HEK293 (cell line): ENCODE measurements at regions not wholly inside any gene's neighbourhood (a gene's known extent, or its start where the extent isn't known, plus 50 kb on each side); places are given as distances from the start of the nearest gene placed in this dataset.

Experiments used
- CTCF ChIA-PET: fragments of 350-600 bp; formaldehyde crosslinking; extraction: SDS; loops from one replicate; lab custom pipeline; 2021; ENCODE audit warnings: antibody characterized with exemption; lab: Yijun Ruan, JAX
- POLR2A ChIA-PET: fragments of 300-600 bp; formaldehyde crosslinking; extraction: SDS; loops from one replicate; lab custom pipeline; 2020; ENCODE audit warnings: antibody characterized with exemption, inconsistent platforms; lab: Yijun Ruan, JAX
- H3K27ac ChIP-seq: fragments of 200-500 bp; sonication (Bioruptor generic); 2 replicates; pipeline ENCODE4 v1.5.1; 2014; ENCODE audit warnings: low read depth, low read length, control low read depth, inconsistent platforms; ENCODE audit errors: extremely low read depth
- H3K36me3 ChIP-seq, 2 experiments: fragments of 200-500 bp in 1 of 2; sonication (Bioruptor generic) in 1 of 2; 1 replicate in 1 of 2; 2 replicates in 1 of 2; pipeline ENCODE4 v1.5.1; 2014 to 2017; ENCODE audit warnings: inconsistent platforms in 2 of 2, low read length in 2 of 2; ENCODE audit not compliant: control insufficient read depth in 2 of 2, insufficient read depth in 1 of 2
- H3K4me1 ChIP-seq: fragments of 200-500 bp; sonication (Bioruptor generic); 2 replicates; pipeline ENCODE4 v1.5.1; 2014; ENCODE audit warnings: mild to moderate bottlenecking, low read length, inconsistent platforms; ENCODE audit not compliant: control insufficient read depth, insufficient read depth
- H3K4me3 ChIP-seq: 2 replicates; pipeline ENCODE4 v1.5.1; 2011; ENCODE audit warnings: low read depth, mild to moderate bottlenecking, control low read depth, low read length, moderate library complexity
- H3K9me3 ChIP-seq: fragments of 200-500 bp; sonication (Bioruptor generic); 2 replicates; pipeline ENCODE4 v1.5.1; 2014; ENCODE audit warnings: low read depth, low read length, inconsistent platforms; ENCODE audit not compliant: control insufficient read depth, insufficient read depth
- ELK4 ChIP-seq: IDR thresholded peaks from 2 replicates; pipeline ENCODE4 v1.6.1; 2011; ENCODE audit warnings: mild to moderate bottlenecking, low read depth, low read length, borderline replicate concordance
- FEZF1 ChIP-seq: fragments of 450-650 bp; formaldehyde crosslinking; IDR thresholded peaks from 2 replicates; pipeline ENCODE4 v1.5.1; 2016; ENCODE audit warnings: missing biosample characterization, missing genetic modification characterization
- GLI2 ChIP-seq: fragments of 450-650 bp; formaldehyde crosslinking; IDR thresholded peaks from 2 replicates; pipeline ENCODE4; 2017; ENCODE audit warnings: missing biosample characterization, missing genetic modification characterization, low read depth, borderline replicate concordance
- KLF16 ChIP-seq: fragments of 450-650 bp; formaldehyde crosslinking; IDR thresholded peaks from 2 replicates; pipeline ENCODE4 v1.5.1; 2017; ENCODE audit warnings: missing biosample characterization, missing genetic modification characterization
- MYNN ChIP-seq: fragments of 450-650 bp; formaldehyde crosslinking; IDR thresholded peaks from 2 replicates; pipeline ENCODE4 v1.5.1; 2016; ENCODE audit warnings: missing biosample characterization, missing genetic modification characterization, borderline replicate concordance
- SCRT2 ChIP-seq: fragments of 450-650 bp; formaldehyde crosslinking; IDR thresholded peaks from 2 replicates; pipeline ENCODE4 v1.5.1; 2016; ENCODE audit warnings: missing biosample characterization, missing genetic modification characterization
- SETDB1 ChIP-seq: IDR thresholded peaks from one replicate; pipeline ENCODE4 v1.6.1; 2017; ENCODE audit warnings: mild to moderate bottlenecking, low read length, moderate library complexity, mixed read lengths; ENCODE audit not compliant: insufficient read length
- YY1 ChIP-seq: fragments of 450-650 bp; formaldehyde crosslinking; IDR thresholded peaks from 2 replicates; pipeline ENCODE4 v1.5.1; 2018; ENCODE audit warnings: missing biosample characterization, missing genetic modification characterization
- ZBTB26 ChIP-seq: fragments of 450-650 bp; formaldehyde crosslinking; optimal IDR thresholded peaks from 2 replicates; pipeline ENCODE3; 2016; ENCODE audit warnings: missing biosample characterization, mild to moderate bottlenecking, missing genetic modification characterization
- ZBTB49 ChIP-seq: fragments of 450-650 bp; formaldehyde crosslinking; IDR thresholded peaks from 2 replicates; pipeline ENCODE4 v1.5.1; 2016; ENCODE audit warnings: missing biosample characterization, missing genetic modification characterization, low read depth
- ZFP3 ChIP-seq: fragments of 450-650 bp; formaldehyde crosslinking; IDR thresholded peaks from 2 replicates; pipeline ENCODE4 v1.5.1; 2016; ENCODE audit warnings: low read depth, missing biosample characterization, missing genetic modification characterization
- ZNF10 ChIP-seq: fragments of 450-650 bp; formaldehyde crosslinking; IDR thresholded peaks from 2 replicates; pipeline ENCODE4 v1.5.1; 2017; ENCODE audit warnings: missing biosample characterization, missing genetic modification characterization
- ZNF112 ChIP-seq: fragments of 450-650 bp; formaldehyde crosslinking; IDR thresholded peaks from 2 replicates; pipeline ENCODE4 v1.5.0; 2017; ENCODE audit warnings: missing biosample characterization, missing genetic modification characterization
- ZNF121 ChIP-seq: fragments of 450-650 bp; formaldehyde crosslinking; IDR thresholded peaks from 2 replicates; pipeline ENCODE4 v1.5.1; 2016; ENCODE audit warnings: missing biosample characterization, missing genetic modification characterization
- ZNF140 ChIP-seq: fragments of 450-650 bp; formaldehyde crosslinking; IDR thresholded peaks from 2 replicates; pipeline ENCODE4 v1.5.1; 2016; ENCODE audit warnings: missing biosample characterization, missing genetic modification characterization
- ZNF19 ChIP-seq: fragments of 450-650 bp; formaldehyde crosslinking; IDR thresholded peaks from 2 replicates; pipeline ENCODE4; 2016; ENCODE audit warnings: missing biosample characterization, missing genetic modification characterization, low read depth
- ZNF223 ChIP-seq: fragments of 450-650 bp; formaldehyde crosslinking; IDR thresholded peaks from 2 replicates; pipeline ENCODE4 v1.5.1; 2016; ENCODE audit warnings: missing biosample characterization, missing genetic modification characterization
- ZNF239 ChIP-seq: fragments of 450-650 bp; formaldehyde crosslinking; IDR thresholded peaks from 2 replicates; pipeline ENCODE4 v1.5.1; 2016; ENCODE audit warnings: missing biosample characterization, missing genetic modification characterization
- ZNF302 ChIP-seq: fragments of 450-650 bp; formaldehyde crosslinking; IDR thresholded peaks from 2 replicates; pipeline ENCODE4 v1.5.1; 2016; ENCODE audit warnings: missing biosample characterization, missing genetic modification characterization, low read depth
- ZNF366 ChIP-seq: fragments of 450-650 bp; formaldehyde crosslinking; conservative IDR thresholded peaks from 2 replicates; pipeline ENCODE4 v1.5.1; 2016; ENCODE audit warnings: missing biosample characterization, missing genetic modification characterization
- ZNF398 ChIP-seq: fragments of 450-650 bp; formaldehyde crosslinking; IDR thresholded peaks from 2 replicates; pipeline ENCODE4 v1.5.1; 2017; ENCODE audit warnings: missing biosample characterization, missing genetic modification characterization
- ZNF433 ChIP-seq: fragments of 450-650 bp; formaldehyde crosslinking; IDR thresholded peaks from 2 replicates; pipeline ENCODE4 v1.5.1; 2016; ENCODE audit warnings: missing biosample characterization, missing genetic modification characterization, low read depth
- ZNF473 ChIP-seq: fragments of 450-650 bp; formaldehyde crosslinking; IDR thresholded peaks from 2 replicates; pipeline ENCODE4 v1.5.1; 2017; ENCODE audit warnings: missing biosample characterization, missing genetic modification characterization
- ZNF501 ChIP-seq: fragments of 450-650 bp; formaldehyde crosslinking; IDR thresholded peaks from 2 replicates; pipeline ENCODE4 v1.5.1; 2016; ENCODE audit warnings: missing biosample characterization, missing genetic modification characterization
- ZNF530 ChIP-seq: fragments of 450-650 bp; formaldehyde crosslinking; IDR thresholded peaks from 2 replicates; pipeline ENCODE4 v1.5.1; 2016; ENCODE audit warnings: low read depth, missing biosample characterization, missing genetic modification characterization
- ZNF544 ChIP-seq: fragments of 450-650 bp; formaldehyde crosslinking; IDR thresholded peaks from 2 replicates; pipeline ENCODE4 v1.5.0; 2017; ENCODE audit warnings: missing biosample characterization, missing genetic modification characterization
- ZNF664 ChIP-seq: fragments of 450-650 bp; formaldehyde crosslinking; IDR thresholded peaks from 2 replicates; pipeline ENCODE4 v1.5.1; 2016; ENCODE audit warnings: missing biosample characterization, missing genetic modification characterization
- ZSCAN18 ChIP-seq: fragments of 450-650 bp; formaldehyde crosslinking; IDR thresholded peaks from 2 replicates; pipeline ENCODE4 v1.5.1; 2016; ENCODE audit warnings: missing biosample characterization, missing genetic modification characterization
- ZSCAN30 ChIP-seq: fragments of 450-650 bp; IDR thresholded peaks from 2 replicates; pipeline ENCODE4 v1.5.1; 2018; ENCODE audit warnings: missing biosample characterization, mild to moderate bottlenecking, missing genetic modification characterization, moderate library complexity

GRCh38 chr10:9615189-9615588 lies 1402.5 kb upstream of the CELF2 start:
- CTCF ChIA-PET, result no interaction called here
- POLR2A ChIA-PET, result no interaction called here
- TF ChIP-seq ZNF544 (tag by site-specific recombination), result no peak
- TF ChIP-seq ZNF366 (tag by site-specific recombination), result no peak
- no peak for TF ChIP-seq FEZF1
- no peak for TF ChIP-seq ZNF302
- no peak for TF ChIP-seq ZNF433 (tag by site-specific recombination)
- no peak for TF ChIP-seq ZNF239 (tag by site-specific recombination)
- TF ChIP-seq ZNF121 (tag by site-specific recombination), result no peak
- no peak for TF ChIP-seq MYNN (tag by site-specific recombination)
- TF ChIP-seq ZNF530 (tag by site-specific recombination), result no peak
- TF ChIP-seq SETDB1, result no peak
- TF ChIP-seq ELK4, result no peak
- no peak for TF ChIP-seq ZBTB26 (tag by site-specific recombination)
- no peak for TF ChIP-seq ZNF398 (tag by site-specific recombination)
- TF ChIP-seq ZNF10, result no peak
- TF ChIP-seq ZNF223, result no peak
- no peak for TF ChIP-seq ZNF19
- no peaks in the 10 kb centered on the region for H3K36me3 ChIP-seq
- H3K4me3 ChIP-seq, result no peak overlapping the region
- no peak overlapping the region for H3K27ac ChIP-seq
- H3K4me1 ChIP-seq, result no peaks in the 10 kb centered on the region
- H3K9me3 ChIP-seq, result no peaks in the 10 kb centered on the region

- Histone ChIP-seq H3K4me3 (no peak overlapping the region), H3K9me3 (no peaks in the 10 kb centered on the region), H3K36me3 (no peaks in the 10 kb centered on the region), H3K27ac (no peak overlapping the region), H3K4me1 (no peaks in the 10 kb centered on the region)
- ChIA-PET CTCF (interaction anchor here (0.7 kb wide), 1 partner anchor 749 kb away, joined by 5 read pairs; no protein-coding TSS in a partner anchor), POLR2A (no interaction called here)
- TF ChIP-seq ZFP3 (tag by site-specific recombination) (no peak), ZNF140 (no peak), MYNN (tag by site-specific recombination) (no peak), YY1 (tag by site-specific recombination) (no peak), ZSCAN18 (tag by site-specific recombination) (no peak), GLI2 (no peak), ZNF473 (no peak), ZBTB49 (tag by site-specific recombination) (no peak), ZSCAN30 (tag by site-specific recombination) (no peak), SCRT2 (tag by site-specific recombination) (no peak), ZNF664 (tag by site-specific recombination) (no peak), ZNF112 (tag by site-specific recombination) (no peak), ZNF501 (tag by site-specific recombination) (no peak), KLF16 (tag by site-specific recombination) (no peak)
These were observed 1396.5 kb upstream of the CELF2 start for GRCh38 chr10:9621216-9621615.
